IMR-90 (cell line): ENCODE measurements at regions not wholly inside any gene's neighbourhood (a gene's known extent, or its start where the extent isn't known, plus 50 kb on each side); places are given as distances from the start of the nearest gene placed in this dataset.

Source experiments
- ATAC-seq: fragments of 200-7000 bp; cut with Tn5 transposase; 2 replicates; pipeline ENCODE4 v1.9.1; 2020; ENCODE audit warnings: low read depth, mild to moderate bottlenecking, moderate library complexity
- BruUV-seq: library from RNA; stranded (reverse); fragments of 400-500 nt; replicated peaks from 2 replicates; lab custom pipeline; 2021; lab: Mats Ljungman, UMichigan
- CTCF ChIA-PET: fragments of 300-600 bp; formaldehyde crosslinking; extraction: SDS; loops from one replicate; lab custom pipeline; 2021; ENCODE audit warnings: antibody characterized with exemption; lab: Yijun Ruan, JAX
- POLR2A ChIA-PET: fragments of 300-600 bp; sonication (Branson Sonifier 250); formaldehyde crosslinking; loops from one replicate; lab custom pipeline; 2022; ENCODE audit warnings: antibody characterized with exemption; ENCODE audit not compliant: unreplicated experiment; lab: Charles Lee
- DNase-seq: peaks from one replicate; pipeline ENCODE4 v3.0.0; 2013
- H2AFZ ChIP-seq: replicated peaks from 2 replicates; pipeline ENCODE3; 2013; ENCODE audit warnings: low read length, mild to moderate bottlenecking; ENCODE audit not compliant: poor library complexity
- H2AK5ac ChIP-seq: 2 replicates; pipeline ENCODE4 v1.6.1; 2013; ENCODE audit warnings: low read depth, low read length, inconsistent platforms
- H2AK9ac ChIP-seq: replicated peaks from 2 replicates; pipeline ENCODE3; 2013; ENCODE audit warnings: mild to moderate bottlenecking, low read depth, low read length, moderate library complexity; ENCODE audit not compliant: poor library complexity
- H2BK120ac ChIP-seq: 2 replicates; pipeline ENCODE4 v1.6.1; 2013; ENCODE audit warnings: low read depth, low read length, inconsistent platforms
- H2BK15ac ChIP-seq: 3 replicates; pipeline ENCODE4 v1.6.1; 2013; ENCODE audit warnings: low read depth, low read length, inconsistent platforms
- H2BK20ac ChIP-seq: 2 replicates; pipeline ENCODE4 v1.6.1; 2013; ENCODE audit warnings: low read depth, mild to moderate bottlenecking, inconsistent platforms, low read length, moderate library complexity
- H2BK5ac ChIP-seq: 2 replicates; pipeline ENCODE4 v1.6.1; 2013; ENCODE audit warnings: mild to moderate bottlenecking, low read depth, low read length, inconsistent platforms; ENCODE audit not compliant: poor library complexity, severe bottlenecking
- H3K14ac ChIP-seq: replicated peaks from 2 replicates; pipeline ENCODE4 v1.6.1; 2013; ENCODE audit warnings: low read depth, low read length, inconsistent platforms
- H3K18ac ChIP-seq: 2 replicates; pipeline ENCODE4 v1.6.1; 2013; ENCODE audit warnings: low read depth, low read length, control low read depth
- H3K23ac ChIP-seq: 2 replicates; pipeline ENCODE4 v1.6.1; 2013; ENCODE audit warnings: low read depth, low read length, inconsistent platforms
- H3K27ac ChIP-seq: 2 replicates; pipeline ENCODE4 v1.5.1; 2013; ENCODE audit warnings: mild to moderate bottlenecking, control low read depth, low read length; ENCODE audit not compliant: insufficient read depth
- H3K27me3 ChIP-seq: 2 replicates; pipeline ENCODE4 v1.6.1; 2013; ENCODE audit warnings: low read length; ENCODE audit not compliant: control insufficient read depth, insufficient read depth
- H3K36me3 ChIP-seq: 2 replicates; pipeline ENCODE4 v1.6.1; 2013; ENCODE audit warnings: low read length, mixed read lengths; ENCODE audit not compliant: control insufficient read depth, insufficient read depth
- H3K4ac ChIP-seq: 2 replicates; pipeline ENCODE4 v1.6.1; 2013; ENCODE audit warnings: low read depth, low read length, inconsistent platforms
- H3K4me1 ChIP-seq: 2 replicates; pipeline ENCODE4 v1.6.1; 2013; ENCODE audit warnings: low read length, mixed read lengths; ENCODE audit not compliant: control insufficient read depth, insufficient read depth
- H3K4me2 ChIP-seq: 2 replicates; pipeline ENCODE4 v1.6.1; 2013; ENCODE audit warnings: low read depth, mild to moderate bottlenecking, control low read depth, low read length, moderate library complexity
- H3K4me3 ChIP-seq: 2 replicates; pipeline ENCODE4 v1.5.1; 2013; ENCODE audit warnings: low read depth, mild to moderate bottlenecking, control low read depth, low read length, moderate library complexity; ENCODE audit not compliant: insufficient read depth
- H3K56ac ChIP-seq: 2 replicates; pipeline ENCODE4 v1.6.1; 2013; ENCODE audit warnings: low read length, inconsistent platforms; ENCODE audit not compliant: insufficient read depth; ENCODE audit errors: extremely low read depth
- H3K79me1 ChIP-seq, 2 experiments: 2 replicates each; pipeline ENCODE4 v1.6.1; 2013; ENCODE audit warnings: low read length in 2 of 2, inconsistent platforms in 1 of 2, low read depth in 1 of 2
- H3K9ac ChIP-seq: 2 replicates; pipeline ENCODE4 v1.6.1; 2013; ENCODE audit warnings: low read depth, low read length, control low read depth
- H3K9me1 ChIP-seq: 2 replicates; pipeline ENCODE4 v1.6.1; 2013; ENCODE audit warnings: low read length, inconsistent platforms; ENCODE audit not compliant: insufficient read depth
- H3K9me3 ChIP-seq: 2 replicates; pipeline ENCODE4 v1.6.1; 2013; ENCODE audit warnings: low read length; ENCODE audit not compliant: control insufficient read depth, insufficient read depth
- H4K20me1 ChIP-seq: 2 replicates; pipeline ENCODE4 v1.6.1; 2013; ENCODE audit warnings: low read length, inconsistent platforms; ENCODE audit not compliant: insufficient read depth
- H4K5ac ChIP-seq: 2 replicates; pipeline ENCODE4 v1.6.1; 2013; ENCODE audit warnings: mild to moderate bottlenecking, low read depth, low read length, control low read depth
- H4K8ac ChIP-seq, 2 experiments: 2 replicates each; pipeline ENCODE4 v1.6.1; 2013; ENCODE audit warnings: low read depth in 2 of 2, low read length in 2 of 2, control low read depth in 1 of 2, inconsistent platforms in 1 of 2
- H4K91ac ChIP-seq: 2 replicates; pipeline ENCODE4 v1.6.1; 2013; ENCODE audit warnings: low read depth, low read length, inconsistent platforms; ENCODE audit not compliant: insufficient read depth
- BHLHE40 ChIP-seq: fragments of 150-350 bp; IDR thresholded peaks from 2 replicates; pipeline ENCODE4 v1.6.1; 2016; ENCODE audit warnings: mild to moderate bottlenecking, low read depth, low read length
- MAFK ChIP-seq: IDR thresholded peaks from 2 replicates; pipeline ENCODE4 v1.6.1; 2012; ENCODE audit warnings: low read depth, low read length, improper control_type of control experiment
- POLR2A ChIP-seq: IDR thresholded peaks from 2 replicates; pipeline ENCODE4 v1.6.1; 2012; ENCODE audit warnings: mild to moderate bottlenecking, low read depth, low read length
- RAD21 ChIP-seq: IDR thresholded peaks from 2 replicates; pipeline ENCODE4 v1.6.1; 2012; ENCODE audit warnings: low read length, improper control_type of control experiment
- RFX5 ChIP-seq: IDR thresholded peaks from 2 replicates; pipeline ENCODE4 v1.8.0; 2012; ENCODE audit warnings: low read depth, mild to moderate bottlenecking, low read length, moderate library complexity
- WGBS, 2 experiments: methylation state at CpG; one replicate each; pipeline versions ENCODE4 v1.1.5 to v1.1.7; 2013; ENCODE audit warnings: missing lambda C conversion rate in 2 of 2; ENCODE audit not compliant: insufficient read length in 1 of 2; ENCODE audit errors: extremely low coverage in 2 of 2; 5-methylcytosine and 5-hydroxymethylcytosine counted together
- dilution Hi-C: fragments of 300-500 bp; cut with HindIII; formaldehyde crosslinking; loops from one replicate; pipeline ENCODE4 v1.14.3; 2018; ENCODE audit warnings: low sequenced_read_pairs; ENCODE audit not compliant: unreplicated experiment
- in situ Hi-C: fragments of 300-500 bp; cut with MboI; formaldehyde crosslinking; loops from 3 replicates; pipeline ENCODE4 v1.14.3; 2019; ENCODE audit warnings: low sequenced_read_pairs, inconsistent platforms, mixed read lengths
- intact Hi-C: fragments of 100-400 bp; cut with micrococcal nuclease; formaldehyde crosslinking; loops from 2 replicates; pipeline ENCODE4 v1.10.0; 2022
- TF ChIP-seq, protein P1 (sequence below): fragments of 150-350 bp; IDR thresholded peaks from 2 replicates; pipeline ENCODE4 v1.6.1; 2016; ENCODE audit warnings: low read depth, mild to moderate bottlenecking, low read length, moderate library complexity, borderline replicate concordance

DNA sequence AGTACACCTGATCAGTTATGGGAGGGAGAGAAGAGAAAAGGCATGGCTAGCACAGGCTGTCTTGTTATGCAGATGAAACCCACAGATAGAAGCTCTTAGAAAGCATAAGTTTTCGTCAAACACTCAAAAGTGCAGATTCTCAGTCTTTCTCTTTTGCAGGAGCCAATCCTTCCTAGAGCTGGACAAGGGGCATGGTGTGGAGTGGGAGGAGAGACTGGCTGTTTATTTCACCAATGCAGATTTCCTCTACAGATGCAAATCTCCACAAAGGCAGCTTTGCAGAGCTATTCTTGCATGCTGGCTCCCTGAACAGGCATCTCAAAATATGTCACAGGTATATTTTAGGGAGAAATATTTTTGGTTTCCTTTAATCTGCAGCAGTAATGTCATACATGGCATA is 1400.7 kb downstream of the CDH8 start:
- no peak overlapping the region for H4K91ac ChIP-seq
- no peak overlapping the region for H3K14ac ChIP-seq
- H3K9ac ChIP-seq, result no peak overlapping the region
- no peak overlapping the region for H2BK120ac ChIP-seq
- H2BK5ac ChIP-seq, result no peak overlapping the region
- H3K27me3 ChIP-seq, result no peaks in the 10 kb centered on the region
- H3K36me3 ChIP-seq, result no peaks in the 10 kb centered on the region
- H3K4me1 ChIP-seq, result no peaks in the 10 kb centered on the region
- no peak overlapping the region for H2AK9ac ChIP-seq
- H4K5ac ChIP-seq, result no peak overlapping the region
- ATAC-seq, result no peak
- no peaks in the 10 kb centered on the region for H3K9me1 ChIP-seq
- H2AK5ac ChIP-seq, result no peak overlapping the region
- no peak overlapping the region for H3K4me3 ChIP-seq
- no peak overlapping the region for H2AFZ ChIP-seq
- TF ChIP-seq BHLHE40 (no peak), RFX5 (no peak), MAFK (no peak), RAD21 (no peak), POLR2A (no peak)
- TF ChIP-seq, protein P1, sequence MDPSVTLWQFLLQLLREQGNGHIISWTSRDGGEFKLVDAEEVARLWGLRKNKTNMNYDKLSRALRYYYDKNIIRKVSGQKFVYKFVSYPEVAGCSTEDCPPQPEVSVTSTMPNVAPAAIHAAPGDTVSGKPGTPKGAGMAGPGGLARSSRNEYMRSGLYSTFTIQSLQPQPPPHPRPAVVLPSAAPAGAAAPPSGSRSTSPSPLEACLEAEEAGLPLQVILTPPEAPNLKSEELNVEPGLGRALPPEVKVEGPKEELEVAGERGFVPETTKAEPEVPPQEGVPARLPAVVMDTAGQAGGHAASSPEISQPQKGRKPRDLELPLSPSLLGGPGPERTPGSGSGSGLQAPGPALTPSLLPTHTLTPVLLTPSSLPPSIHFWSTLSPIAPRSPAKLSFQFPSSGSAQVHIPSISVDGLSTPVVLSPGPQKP, result no peak
- no peak overlapping the region for H3K4me2 ChIP-seq
- no TSS peak for BruUV-seq
- WGBS, 2 experiments, result no CpG with 5 or more reads among the region's 1 CpG
- no peak overlapping the region for H3K27ac ChIP-seq
- ChIA-PET CTCF (no interaction called here), POLR2A (no interaction called here)
- no peak overlapping the region for H3K23ac ChIP-seq
- peaks cover 3% of the 10 kb centered on the region; the same call in 1 of the 2 replicates for H3K9me3 ChIP-seq
- intact Hi-C loops, result no loop called here
- DNase-seq, result no peak
- H3K56ac ChIP-seq, result no peak overlapping the region
- no peak overlapping the region for H4K8ac ChIP-seq
- H3K4ac ChIP-seq, result no peak overlapping the region
- H3K79me1 ChIP-seq, result no peaks in the 10 kb centered on the region
- H4K20me1 ChIP-seq, result no peaks in the 10 kb centered on the region
- in situ Hi-C loops, result no loop called here
- dilution Hi-C loops, result no loop called here
- H2BK15ac ChIP-seq, result no peak overlapping the region
- no peak overlapping the region for H3K18ac ChIP-seq
- H2BK20ac ChIP-seq, result no peak overlapping the region
